ENCODE measurements at regions not wholly inside any gene's neighbourhood (a gene's known extent, or its start where the extent isn't known, plus 50 kb on each side); places are given as distances from the start of the nearest gene placed in this dataset.

DNA sequence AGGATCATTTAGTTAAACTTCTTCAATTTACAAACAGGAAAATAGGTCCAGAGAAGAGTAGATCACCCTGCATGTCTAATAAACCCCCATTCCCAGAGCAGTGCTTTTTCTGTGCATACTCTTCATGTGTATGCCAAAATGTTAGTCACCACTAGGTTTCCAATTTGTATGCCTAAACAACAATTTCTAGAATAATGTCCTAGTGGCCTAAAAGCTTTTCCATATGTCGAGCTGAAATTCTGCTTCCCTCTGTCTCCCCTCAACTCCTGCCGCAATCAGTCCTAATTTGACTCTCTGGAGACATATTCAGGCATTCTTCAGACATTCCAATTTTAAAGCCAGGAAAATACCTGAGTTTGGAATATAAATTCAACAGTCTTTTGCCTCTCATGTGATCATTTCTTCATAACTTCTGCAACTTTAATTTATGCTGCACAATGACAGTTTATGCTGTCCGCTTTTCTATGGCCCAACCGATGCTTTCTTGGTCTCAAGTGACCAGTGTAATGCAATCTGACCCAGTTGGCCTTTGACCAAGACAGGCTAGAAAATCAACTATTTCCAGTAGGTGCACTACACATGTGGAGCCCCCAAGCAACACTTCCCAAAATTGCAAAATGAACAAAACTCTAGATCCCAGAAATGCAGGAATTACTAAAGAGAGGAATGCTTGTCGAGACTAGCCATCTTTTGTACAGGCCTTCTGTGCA is 122.9 kb upstream of the FMR1 start:
- WGBS, 3 donors, result 76 to 78% (median 78%) methylated on average over 5 of the region's 5 CpGs
- H3K27ac ChIP-seq, result no peak overlapping the region
- H3K4me3 ChIP-seq, result no peak overlapping the region
- DNase-seq, result no peak
- intact Hi-C loops (cut with DNase I), result no loop called here
- no peaks in the 10 kb centered on the region for H3K4me1 ChIP-seq (ENCODE audit: insufficient read depth)
- no peaks in the 10 kb centered on the region for H3K27me3 ChIP-seq
- no peaks in the 10 kb centered on the region for H3K9me3 ChIP-seq
- no peaks in the 10 kb centered on the region for H3K36me3 ChIP-seq
- TF ChIP-seq EP300 (IDR thresholded peaks at IDR 0.05), result no peak
- no peak for TF ChIP-seq POLR2A (IDR thresholded peaks at IDR 0.05)
- TF ChIP-seq, protein P1, sequence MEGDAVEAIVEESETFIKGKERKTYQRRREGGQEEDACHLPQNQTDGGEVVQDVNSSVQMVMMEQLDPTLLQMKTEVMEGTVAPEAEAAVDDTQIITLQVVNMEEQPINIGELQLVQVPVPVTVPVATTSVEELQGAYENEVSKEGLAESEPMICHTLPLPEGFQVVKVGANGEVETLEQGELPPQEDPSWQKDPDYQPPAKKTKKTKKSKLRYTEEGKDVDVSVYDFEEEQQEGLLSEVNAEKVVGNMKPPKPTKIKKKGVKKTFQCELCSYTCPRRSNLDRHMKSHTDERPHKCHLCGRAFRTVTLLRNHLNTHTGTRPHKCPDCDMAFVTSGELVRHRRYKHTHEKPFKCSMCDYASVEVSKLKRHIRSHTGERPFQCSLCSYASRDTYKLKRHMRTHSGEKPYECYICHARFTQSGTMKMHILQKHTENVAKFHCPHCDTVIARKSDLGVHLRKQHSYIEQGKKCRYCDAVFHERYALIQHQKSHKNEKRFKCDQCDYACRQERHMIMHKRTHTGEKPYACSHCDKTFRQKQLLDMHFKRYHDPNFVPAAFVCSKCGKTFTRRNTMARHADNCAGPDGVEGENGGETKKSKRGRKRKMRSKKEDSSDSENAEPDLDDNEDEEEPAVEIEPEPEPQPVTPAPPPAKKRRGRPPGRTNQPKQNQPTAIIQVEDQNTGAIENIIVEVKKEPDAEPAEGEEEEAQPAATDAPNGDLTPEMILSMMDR (IDR thresholded peaks at IDR 0.05), result no peak

DNA sequence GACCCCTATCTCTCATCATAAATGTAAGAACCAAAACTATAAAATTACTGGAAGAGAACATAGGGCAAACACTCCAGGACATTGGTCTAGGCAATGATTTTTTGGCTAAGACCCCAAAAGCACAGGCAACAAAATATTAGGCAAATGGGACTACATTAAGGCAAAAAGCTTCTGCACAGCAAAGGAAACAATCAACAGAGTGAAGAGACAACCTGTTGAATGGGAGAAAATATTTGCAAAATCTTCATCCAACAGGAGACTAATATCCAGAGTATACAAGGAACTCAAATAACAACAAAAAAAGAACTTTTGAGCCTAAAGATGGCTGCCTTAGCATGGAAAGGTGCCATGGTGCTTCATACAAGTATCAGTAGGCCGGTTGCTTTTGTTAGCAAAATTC is 111.1 kb upstream of the FMR1 start:
- WGBS, 3 donors, result 70 to 88% (median 74%) methylated on average over 1 of the region's 1 CpG
- intact Hi-C loops (cut with DNase I), result no loop called here

DNA sequence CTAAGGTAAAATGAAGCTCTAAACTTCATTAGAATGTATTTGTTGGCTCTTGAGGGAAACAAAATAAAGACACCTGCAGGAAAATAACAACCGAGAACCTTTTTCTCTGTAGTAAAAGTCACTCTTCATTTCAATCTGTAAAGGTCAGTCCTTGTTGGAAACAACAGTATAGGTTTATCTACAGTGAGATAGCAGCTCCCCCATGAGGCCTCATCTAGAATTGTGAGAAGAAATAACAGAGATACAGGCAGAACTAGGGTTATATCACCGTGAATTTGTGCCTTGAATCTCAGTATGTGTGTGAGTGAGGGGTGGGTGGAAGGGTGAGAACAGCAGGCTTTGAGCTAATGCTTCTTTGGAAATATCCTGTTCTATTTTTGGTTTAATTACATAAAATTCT is 107.8 kb upstream of the FMR1 start:
- Histone ChIP-seq H3K36me3 (no peaks in the 10 kb centered on the region), H3K9me3 (no peaks in the 10 kb centered on the region), H3K27me3 (no peaks in the 10 kb centered on the region), H3K4me3 (no peak overlapping the region), H3K27ac (no peak overlapping the region), H3K4me1 (ENCODE audit: insufficient read depth) (no peaks in the 10 kb centered on the region)
- 13 to 18% (median 14%) methylated on average over 2 of the region's 2 CpGs for WGBS, 3 donors
- no peak for DNase-seq
- TF ChIP-seq, protein P1 (IDR thresholded peaks at IDR 0.05), result no peak
- TF ChIP-seq POLR2A (IDR thresholded peaks at IDR 0.05), result no peak
- TF ChIP-seq EP300 (IDR thresholded peaks at IDR 0.05), result no peak
- intact Hi-C loops (cut with DNase I), result no loop called here

More for the DNA sequence above, 111.1 kb upstream of the FMR1 start:
- TF ChIP-seq, protein P1 (IDR thresholded peaks at IDR 0.05), result no peak
- no peak for TF ChIP-seq POLR2A (IDR thresholded peaks at IDR 0.05)
- no peak for TF ChIP-seq EP300 (IDR thresholded peaks at IDR 0.05)
- no peaks in the 10 kb centered on the region for H3K27me3 ChIP-seq
- no peak for DNase-seq
- no peaks in the 10 kb centered on the region for H3K9me3 ChIP-seq
- H3K4me1 ChIP-seq (ENCODE audit: insufficient read depth), result no peaks in the 10 kb centered on the region
- no peaks in the 10 kb centered on the region for H3K36me3 ChIP-seq
- no peak overlapping the region for H3K27ac ChIP-seq
- no peak overlapping the region for H3K4me3 ChIP-seq

DNA sequence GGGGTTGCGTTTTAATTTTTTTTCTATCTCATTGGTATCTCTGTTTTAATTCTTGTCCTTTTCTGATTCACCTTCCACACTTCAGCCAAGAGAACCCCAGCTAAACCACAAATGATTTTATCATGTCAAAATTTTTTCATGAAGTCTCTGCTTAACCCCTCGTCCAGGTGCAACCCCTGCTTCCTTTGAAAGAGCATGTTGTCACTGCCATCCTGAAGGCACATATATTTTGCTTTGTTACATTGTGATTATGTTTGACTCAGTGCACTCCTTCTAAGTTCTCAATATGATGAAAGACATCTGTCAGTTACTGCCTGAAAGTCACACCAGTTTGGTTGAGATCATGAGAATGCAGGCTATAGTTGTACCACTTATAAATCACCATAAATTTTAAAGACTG is 99.9 kb upstream of the FMR1 start:
- WGBS, 3 donors, result 55 to 64% (median 59%) methylated on average over 2 of the region's 2 CpGs
- no peak for DNase-seq
- no peak overlapping the region for H3K27ac ChIP-seq

More for the DNA sequence above, 99.9 kb upstream of the FMR1 start:
- Histone ChIP-seq H3K4me3 (no peak overlapping the region), H3K27me3 (no peaks in the 10 kb centered on the region), H3K4me1 (ENCODE audit: insufficient read depth) (no peaks in the 10 kb centered on the region), H3K9me3 (no peaks in the 10 kb centered on the region), H3K36me3 (no peaks in the 10 kb centered on the region)
- intact Hi-C loops (cut with DNase I), result no loop called here
- TF ChIP-seq, protein P1 (IDR thresholded peaks at IDR 0.05), result no peak
- no peak for TF ChIP-seq EP300 (IDR thresholded peaks at IDR 0.05)
- no peak for TF ChIP-seq POLR2A (IDR thresholded peaks at IDR 0.05)

Data from ovary (tissue), 7 donors.